Glomerular endothelial cell (primary cell): ENCODE measurements at regions not wholly inside any gene's neighbourhood (a gene's known extent, or its start where the extent isn't known, plus 50 kb on each side); places are given as distances from the start of the nearest gene placed in this dataset.
"Not testable (repeated sequence)": the region's sequence is repeated elsewhere in the genome, so short reads cannot be mapped to it uniquely, and the experiment has no call there.

Experiments used
- DNase-seq: peaks from one replicate; pipeline ENCODE4 v3.0.0-alpha.2; 2011; ENCODE audit warnings: low read depth, low spot score; ENCODE audit errors: extremely low read depth

DNA sequence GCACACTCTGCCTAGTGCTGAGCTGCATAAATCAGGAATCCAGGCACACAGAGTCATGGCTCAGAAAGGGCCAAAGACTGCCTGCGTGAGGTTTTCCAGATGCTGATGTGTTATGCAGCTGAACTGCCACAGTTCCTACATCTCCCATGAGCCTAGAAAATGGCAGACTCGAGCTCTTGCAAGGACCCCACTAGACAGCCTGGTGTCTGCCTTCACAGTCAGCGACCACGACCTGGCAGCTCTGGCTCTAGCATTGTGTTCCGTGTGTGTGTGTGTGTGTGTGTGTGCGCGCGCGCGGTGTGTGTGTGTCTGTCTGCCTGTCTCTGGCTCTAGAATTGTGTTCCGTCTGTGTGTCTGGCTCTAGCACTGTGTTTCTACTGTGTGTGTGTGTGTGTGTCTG is 203.6 kb upstream of the AGTR2 start:
- DNase-seq = no peak

DNA sequence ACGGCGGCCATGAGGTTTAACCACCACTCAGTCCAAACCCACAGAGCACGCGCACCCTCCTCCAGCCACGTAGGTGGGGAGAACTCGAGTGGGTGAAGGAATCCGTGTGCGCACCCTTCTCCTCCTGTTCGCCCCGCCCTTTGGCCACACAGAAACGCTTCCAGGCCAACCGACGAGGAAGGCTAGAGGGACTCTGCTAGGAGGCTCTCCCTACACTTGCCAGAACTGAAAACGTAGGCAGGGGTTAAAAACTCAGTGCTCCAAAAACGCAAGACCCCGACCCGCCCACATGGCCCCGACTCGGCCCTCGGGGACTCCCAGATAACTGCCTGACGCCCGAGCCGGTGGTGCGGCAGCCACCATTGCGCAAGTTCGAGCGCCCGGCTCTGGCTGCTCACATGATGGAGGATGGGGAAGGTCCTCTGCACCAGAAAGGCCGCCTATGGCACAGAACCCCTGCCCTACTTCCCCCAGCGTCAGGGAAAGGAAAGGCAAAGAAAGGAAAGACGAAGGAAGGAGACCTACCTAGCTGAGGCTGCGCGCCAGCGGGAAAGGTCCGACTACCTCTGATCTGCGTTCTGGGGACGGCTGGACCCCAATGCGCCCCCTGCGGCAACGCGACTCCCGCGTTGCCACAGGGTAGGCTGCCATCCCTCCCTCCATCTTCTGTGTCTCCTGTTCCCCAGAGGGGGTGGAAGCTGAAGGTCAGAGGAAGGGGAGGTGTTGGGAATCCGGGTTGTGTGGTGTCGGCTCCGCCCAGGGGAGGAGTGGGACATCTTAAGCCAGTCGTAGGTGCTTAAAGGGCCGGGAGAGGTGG is 201.9 kb upstream of the AGTR2 start:
- no peak for DNase-seq

DNA sequence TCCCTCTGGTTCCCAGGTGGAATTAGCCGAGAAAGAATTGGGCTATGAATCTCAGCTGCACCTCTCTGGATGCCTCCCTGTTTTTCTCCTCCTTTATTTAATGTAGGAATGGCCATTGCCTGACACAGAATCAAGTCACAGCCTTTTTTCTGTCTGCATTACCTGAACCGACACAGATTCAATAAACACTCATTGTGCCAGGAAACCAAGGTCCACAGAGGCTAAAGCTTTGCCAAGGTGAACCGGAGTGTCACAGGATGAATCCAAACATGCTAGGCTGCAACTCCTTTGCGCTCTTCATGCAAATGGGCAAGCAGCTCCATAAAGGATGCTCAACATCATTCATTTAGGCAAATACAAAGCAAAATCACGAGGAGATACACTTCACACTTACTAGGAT is 199.8 kb upstream of the AGTR2 start:
- DNase-seq = no peak

DNA sequence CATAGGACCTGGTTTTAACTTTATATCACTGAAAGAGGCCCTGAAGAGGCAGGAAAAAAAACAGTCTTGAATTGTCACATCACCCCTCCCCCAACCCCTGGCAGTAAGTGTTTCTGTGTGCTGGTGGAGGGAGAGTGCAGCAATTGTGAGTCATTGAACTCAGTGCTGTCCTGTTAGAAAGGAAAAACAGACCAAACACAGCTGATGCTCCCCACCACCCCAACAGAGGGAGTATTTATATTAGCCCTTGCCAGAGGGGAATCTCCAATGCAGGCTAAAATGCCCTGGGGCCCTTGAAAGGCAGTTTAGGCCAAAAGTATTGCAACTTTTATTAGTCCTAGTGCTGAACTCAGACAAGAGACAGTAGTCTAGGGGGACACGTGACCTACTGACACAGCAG is 197.8 kb upstream of the AGTR2 start:
- no peak for DNase-seq

DNA sequence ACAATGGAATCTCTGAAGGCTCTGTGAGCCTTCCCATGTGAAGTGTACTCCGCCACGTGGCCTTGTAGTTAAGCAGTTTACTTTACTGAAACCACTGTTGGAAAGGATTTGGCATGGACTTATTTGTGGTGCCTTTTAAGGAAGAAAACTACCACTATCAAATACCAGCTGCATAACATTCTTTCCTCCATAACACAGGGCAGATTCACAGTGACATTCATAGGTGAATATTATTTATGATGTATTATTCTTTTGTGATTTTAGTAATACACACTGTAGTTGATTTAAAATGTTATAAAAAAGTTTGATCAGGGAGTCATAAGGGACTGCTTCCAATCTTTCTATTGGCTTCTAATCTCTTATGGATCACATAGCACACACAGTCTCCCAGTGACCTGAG is 192.5 kb upstream of the AGTR2 start:
- no peak for DNase-seq

DNA sequence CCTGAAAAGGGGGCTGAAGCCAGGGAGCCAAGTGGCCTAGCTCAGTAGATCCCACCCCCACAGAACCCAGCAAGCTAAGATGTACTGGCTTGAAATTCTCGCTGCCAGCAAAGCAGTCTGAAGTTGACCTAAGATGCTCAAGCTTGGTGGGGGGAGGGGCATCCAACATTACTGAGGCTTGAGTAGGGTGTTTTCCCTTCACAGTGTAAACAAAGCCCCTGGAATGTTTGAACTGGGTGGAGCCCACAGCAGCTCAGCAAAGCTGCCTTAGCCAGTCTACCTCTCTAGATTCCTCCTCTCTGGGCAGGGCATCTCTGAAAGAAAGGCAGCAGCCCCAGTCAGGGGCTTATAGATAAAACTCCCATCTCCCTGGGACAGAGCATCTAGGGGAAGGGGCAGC is 187.4 kb upstream of the AGTR2 start:
- not testable (repeated sequence) for DNase-seq

DNA sequence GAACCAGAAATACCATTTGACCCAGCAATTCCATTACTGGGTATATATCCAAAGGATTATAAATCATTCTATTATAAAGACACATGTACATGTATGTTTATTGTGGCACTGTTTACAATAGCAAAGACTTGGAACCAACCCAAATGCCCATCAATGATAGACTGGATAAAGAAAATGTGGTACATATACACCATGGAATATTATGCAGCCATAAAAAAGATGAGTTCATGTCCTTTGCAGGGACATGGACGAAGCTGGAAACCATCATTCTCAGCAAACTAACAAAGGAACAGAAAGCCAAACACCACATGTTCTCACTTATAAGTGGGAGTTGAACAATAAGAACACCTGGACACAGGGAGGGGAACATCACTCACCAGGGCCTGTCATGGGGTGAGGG is 183.1 kb upstream of the AGTR2 start:
- not testable (repeated sequence) for DNase-seq

DNA sequence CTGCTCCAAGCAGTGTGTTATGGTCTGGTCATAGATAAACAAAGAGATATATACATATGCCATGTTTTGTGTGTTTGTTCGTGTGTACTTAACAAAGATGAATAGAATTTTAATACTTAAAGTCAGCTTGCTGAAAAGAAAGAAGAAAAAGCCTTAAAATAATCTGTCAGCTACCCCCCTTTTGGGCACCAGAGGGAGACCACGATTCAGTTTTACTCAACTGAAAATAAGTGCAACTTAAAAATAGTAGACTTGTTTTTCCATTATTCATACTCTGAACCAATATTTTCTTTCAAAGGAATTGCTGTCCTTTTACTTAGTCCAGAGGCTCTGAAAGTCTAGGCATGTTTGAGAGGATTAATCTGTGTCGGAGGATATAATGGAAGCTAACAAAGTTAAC is 181.7 kb upstream of the AGTR2 start:
- DNase-seq = no peak

DNA sequence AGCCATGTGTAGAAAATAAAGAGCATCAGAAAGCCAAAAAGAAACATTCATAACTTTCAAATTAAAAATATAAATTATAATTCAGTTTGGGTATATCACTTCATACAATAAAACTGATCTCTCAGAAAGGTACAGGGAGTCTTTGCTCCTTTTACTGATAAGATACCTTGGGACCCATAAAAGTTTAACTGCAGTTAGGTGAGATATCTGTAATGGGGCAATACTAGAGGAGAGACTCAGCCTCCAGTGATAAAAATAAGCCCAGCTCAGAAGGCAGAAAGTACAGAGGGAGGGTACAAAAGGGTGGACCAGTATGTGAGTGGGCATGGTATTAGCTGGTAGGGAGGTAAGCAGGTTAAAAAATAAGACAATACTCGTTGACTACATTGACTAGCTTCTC is 180.9 kb upstream of the AGTR2 start:
- no peak for DNase-seq

DNA sequence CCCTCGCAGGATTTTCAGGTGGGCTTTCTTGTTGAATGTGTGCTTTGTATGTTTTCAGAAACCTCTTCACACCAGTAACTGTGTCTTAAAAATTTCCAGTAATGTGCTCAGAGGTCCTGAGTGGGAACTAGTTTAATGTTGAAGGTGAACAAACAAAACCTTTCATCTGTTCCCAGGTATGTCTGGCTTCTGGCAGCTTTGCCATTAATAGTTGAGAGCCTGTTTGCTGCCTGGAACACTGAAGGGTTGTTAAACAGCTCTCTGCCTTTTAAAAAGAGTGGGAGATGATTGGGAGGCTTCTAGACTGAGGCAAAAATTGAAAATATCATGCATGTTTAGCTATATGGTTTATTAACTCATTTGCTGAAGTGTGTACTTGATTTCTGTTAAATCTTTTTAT is 161.2 kb upstream of the AGTR2 start:
- no peak for DNase-seq

DNA sequence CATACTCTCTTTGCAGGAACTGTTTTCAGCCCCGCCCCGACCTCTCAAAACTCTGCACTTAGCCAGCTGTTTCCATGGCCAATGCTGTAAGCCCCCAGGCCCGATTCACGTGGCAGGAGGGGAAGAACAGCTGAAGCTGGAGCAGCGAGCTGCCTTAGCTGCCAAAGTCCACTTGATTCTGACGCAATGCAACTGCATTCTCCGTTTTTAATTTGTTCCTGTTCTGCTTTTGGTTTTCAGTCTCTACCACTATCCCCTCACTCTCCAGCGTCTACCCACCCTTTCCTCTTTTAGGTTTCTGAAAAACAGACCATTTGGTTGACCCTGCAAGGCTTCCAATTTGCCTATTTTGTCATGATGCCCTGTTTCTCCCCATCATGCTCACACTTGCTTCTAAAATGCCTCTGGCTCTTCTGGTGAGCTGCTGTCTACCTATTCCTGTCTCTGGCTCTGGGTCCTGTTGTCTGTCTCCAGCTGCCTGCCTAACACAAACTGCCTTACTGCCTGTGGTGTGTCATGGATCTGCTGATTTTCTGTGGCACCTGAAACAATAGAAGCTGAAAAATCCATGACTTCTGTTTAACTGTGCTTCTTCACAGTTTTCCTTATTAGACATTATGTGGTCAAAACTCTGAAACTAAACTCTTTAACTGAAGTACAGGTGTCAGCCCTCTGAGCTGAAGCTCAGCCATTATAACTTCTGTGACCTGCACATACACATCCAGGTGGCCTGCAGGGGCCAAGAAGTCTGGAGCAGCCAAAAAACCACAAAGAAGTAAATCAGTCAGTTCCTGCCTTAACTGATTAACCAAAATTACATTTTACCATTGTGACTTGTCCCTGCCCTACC is 160.5 kb upstream of the AGTR2 start:
- DNase-seq = no peak

DNA sequence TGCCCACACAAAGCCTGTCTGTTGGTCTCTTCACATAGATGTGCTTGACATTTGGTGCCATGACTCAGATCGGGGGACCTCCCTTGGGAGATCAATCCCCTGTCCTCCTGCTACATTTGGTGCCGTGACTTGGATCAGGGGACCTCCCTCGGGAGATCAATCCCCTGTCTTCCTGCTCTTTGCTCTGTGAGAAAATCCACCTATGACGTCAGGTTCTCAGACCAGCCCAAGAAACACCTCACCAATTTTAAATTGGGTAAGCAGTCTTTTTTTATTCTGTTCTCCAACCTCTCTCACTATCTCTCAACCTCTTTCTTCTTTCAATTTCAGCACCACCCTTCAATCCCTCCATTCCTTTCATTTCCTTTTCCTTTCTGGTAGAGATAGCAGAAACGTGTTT is 159.6 kb upstream of the AGTR2 start:
- DNase-seq = no peak

DNA sequence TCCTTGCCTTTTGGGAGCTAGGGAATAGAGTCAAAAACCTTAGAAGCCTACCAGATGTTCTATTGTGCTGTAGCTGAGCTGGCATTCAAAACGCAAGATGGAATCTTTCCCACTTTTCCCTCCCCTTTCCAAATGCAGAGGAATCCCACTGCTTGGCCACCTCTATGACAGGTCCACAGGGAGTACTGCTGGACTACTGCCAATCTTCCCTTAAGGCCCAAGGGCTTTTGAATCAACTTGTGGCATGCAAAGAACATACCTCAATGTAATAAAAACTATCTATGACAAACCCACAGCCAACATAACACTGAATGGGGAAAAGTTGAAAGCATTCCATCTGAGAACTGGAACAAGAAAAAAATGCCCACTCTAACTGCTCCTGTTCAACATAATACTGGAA is 139.2 kb upstream of the AGTR2 start:
- no peak for DNase-seq
